Panc1 (cell line): ENCODE measurements at regions not wholly inside any gene's neighbourhood (a gene's known extent, or its start where the extent isn't known, plus 50 kb on each side); places are given as distances from the start of the nearest gene placed in this dataset.

Source experiments
- ATAC-seq: fragments of 200-7000 bp; cut with Tn5 transposase; 2 replicates; pipeline ENCODE4 v1.9.1; 2020; ENCODE audit warnings: mild to moderate bottlenecking, moderate library complexity
- BruUV-seq: library from RNA; stranded (reverse); fragments of 400-500 nt; replicated peaks from 2 replicates; lab custom pipeline; 2021; lab: Mats Ljungman, UMichigan
- CTCF ChIA-PET: fragments of 300-600 bp; sonication (Branson Sonifier 250); formaldehyde crosslinking; loops from one replicate; lab custom pipeline; 2022; ENCODE audit warnings: antibody characterized with exemption; lab: Charles Lee
- POLR2A ChIA-PET: fragments of 300-600 bp; sonication (Branson Sonifier 250); formaldehyde crosslinking; loops from one replicate; lab custom pipeline; 2022; ENCODE audit warnings: antibody characterized with exemption; lab: Charles Lee
- DNase-seq: peaks from one replicate; pipeline ENCODE4 v3.0.0-alpha.2; 2010; ENCODE audit warnings: low read depth, low spot score
- H3K27ac ChIP-seq: 2 replicates; pipeline ENCODE4 v1.5.1; 2011; ENCODE audit warnings: mild to moderate bottlenecking, low read length, inconsistent platforms
- H3K27me3 ChIP-seq: fragments of 200-500 bp; sonication (Bioruptor generic); 2 replicates; pipeline ENCODE4 v1.6.0; 2014; ENCODE audit warnings: low read length, inconsistent platforms; ENCODE audit not compliant: control insufficient read depth, insufficient read depth
- H3K36me3 ChIP-seq: fragments of 200-500 bp; sonication (Bioruptor generic); 2 replicates; pipeline ENCODE4 v1.5.1; 2014; ENCODE audit warnings: inconsistent platforms, mild to moderate bottlenecking, low read length, moderate library complexity; ENCODE audit not compliant: control insufficient read depth, insufficient read depth
- H3K4me1 ChIP-seq: 2 replicates; pipeline ENCODE4 v1.5.1; 2011; ENCODE audit warnings: inconsistent platforms, mild to moderate bottlenecking, low read length, moderate library complexity; ENCODE audit not compliant: control insufficient read depth, insufficient read depth
- H3K4me3 ChIP-seq, 2 experiments: 2 replicates each; pipeline ENCODE4 v1.5.1; 2011 to 2012; ENCODE audit warnings: low read depth in 2 of 2, low read length in 2 of 2, mild to moderate bottlenecking in 2 of 2, inconsistent platforms in 1 of 2, moderate library complexity in 1 of 2
- H3K9me3 ChIP-seq: fragments of 200-500 bp; sonication (Bioruptor generic); 2 replicates; pipeline ENCODE4 v1.5.1; 2014; ENCODE audit warnings: low read depth, mild to moderate bottlenecking, inconsistent platforms, low read length, moderate library complexity; ENCODE audit not compliant: control insufficient read depth, insufficient read depth
- POLR2AphosphoS5 ChIP-seq: IDR thresholded peaks from 2 replicates; pipeline ENCODE4 v1.6.1; 2012; ENCODE audit warnings: mild to moderate bottlenecking, low read depth, low read length, moderate library complexity
- SIN3A ChIP-seq: IDR thresholded peaks from 2 replicates; pipeline ENCODE4 v1.6.1; 2012; ENCODE audit warnings: low read depth, mild to moderate bottlenecking, low read length, moderate library complexity, borderline replicate concordance; ENCODE audit not compliant: insufficient read depth
- TCF7L2 ChIP-seq: IDR thresholded peaks from 2 replicates; pipeline ENCODE4 v1.6.1; 2011; ENCODE audit warnings: mild to moderate bottlenecking, low read depth, low read length, inconsistent platforms
- in situ Hi-C: cut with HindIII; loops from 2 replicates; pipeline ENCODE4 v1.10.0; 2016; ENCODE audit warnings: low sequenced_read_pairs, low pct_unique_long_range_greater_than_20kb
- intact Hi-C: fragments of 100-400 bp; cut with micrococcal nuclease; formaldehyde crosslinking; loops from one replicate; pipeline ENCODE4 v1.10.0; 2022; ENCODE audit not compliant: unreplicated experiment
- TF ChIP-seq, protein P1 (sequence below), 2 experiments: IDR thresholded peaks; 2 replicates each; pipeline ENCODE4 v1.6.1; 2011 to 2012; ENCODE audit warnings: low read depth in 2 of 2, control low read depth in 1 of 2, low read length in 1 of 2, mild to moderate bottlenecking in 1 of 2, moderate library complexity in 1 of 2; ENCODE audit not compliant: insufficient read depth in 1 of 2
- TF ChIP-seq, protein P2 (sequence below): fragments of 450-650 bp; IDR thresholded peaks from 2 replicates; pipeline ENCODE4 v1.5.1; 2017; ENCODE audit warnings: mild to moderate bottlenecking

DNA sequence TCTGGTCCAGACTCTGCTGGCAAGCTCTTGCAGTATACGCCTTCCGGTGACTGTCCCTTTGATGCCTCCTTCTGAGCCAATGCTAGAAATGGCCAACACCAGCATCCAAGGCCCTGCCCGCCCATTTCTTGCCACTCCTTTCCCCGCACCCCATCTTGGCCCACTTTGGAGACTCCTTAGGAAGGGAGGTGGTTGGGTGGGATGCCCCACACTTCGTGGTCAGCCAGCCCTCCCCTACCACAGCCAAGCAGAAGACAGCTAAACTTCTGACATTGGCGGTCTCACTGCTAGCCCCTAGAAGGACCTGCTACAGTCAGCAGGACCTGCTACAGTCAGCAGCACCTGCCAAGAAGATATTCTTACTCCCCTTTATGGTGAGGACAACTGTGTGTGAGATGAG lies 73.5 kb upstream of the CLDN14 start:
- Histone ChIP-seq H3K9me3 (no peaks in the 10 kb centered on the region), H3K36me3 (no peaks in the 10 kb centered on the region), H3K27ac (no peak overlapping the region), H3K4me3 (no peak overlapping the region), H3K27me3 (0 out of 2 replicates have a peak, but pooled peaks cover 2% of the 10 kb centered on the region), H3K4me1 (no peaks in the 10 kb centered on the region)
- TF ChIP-seq TCF7L2 (no peak), SIN3A (no peak), POLR2AphosphoS5 (no peak)
- TF ChIP-seq, protein P1, sequence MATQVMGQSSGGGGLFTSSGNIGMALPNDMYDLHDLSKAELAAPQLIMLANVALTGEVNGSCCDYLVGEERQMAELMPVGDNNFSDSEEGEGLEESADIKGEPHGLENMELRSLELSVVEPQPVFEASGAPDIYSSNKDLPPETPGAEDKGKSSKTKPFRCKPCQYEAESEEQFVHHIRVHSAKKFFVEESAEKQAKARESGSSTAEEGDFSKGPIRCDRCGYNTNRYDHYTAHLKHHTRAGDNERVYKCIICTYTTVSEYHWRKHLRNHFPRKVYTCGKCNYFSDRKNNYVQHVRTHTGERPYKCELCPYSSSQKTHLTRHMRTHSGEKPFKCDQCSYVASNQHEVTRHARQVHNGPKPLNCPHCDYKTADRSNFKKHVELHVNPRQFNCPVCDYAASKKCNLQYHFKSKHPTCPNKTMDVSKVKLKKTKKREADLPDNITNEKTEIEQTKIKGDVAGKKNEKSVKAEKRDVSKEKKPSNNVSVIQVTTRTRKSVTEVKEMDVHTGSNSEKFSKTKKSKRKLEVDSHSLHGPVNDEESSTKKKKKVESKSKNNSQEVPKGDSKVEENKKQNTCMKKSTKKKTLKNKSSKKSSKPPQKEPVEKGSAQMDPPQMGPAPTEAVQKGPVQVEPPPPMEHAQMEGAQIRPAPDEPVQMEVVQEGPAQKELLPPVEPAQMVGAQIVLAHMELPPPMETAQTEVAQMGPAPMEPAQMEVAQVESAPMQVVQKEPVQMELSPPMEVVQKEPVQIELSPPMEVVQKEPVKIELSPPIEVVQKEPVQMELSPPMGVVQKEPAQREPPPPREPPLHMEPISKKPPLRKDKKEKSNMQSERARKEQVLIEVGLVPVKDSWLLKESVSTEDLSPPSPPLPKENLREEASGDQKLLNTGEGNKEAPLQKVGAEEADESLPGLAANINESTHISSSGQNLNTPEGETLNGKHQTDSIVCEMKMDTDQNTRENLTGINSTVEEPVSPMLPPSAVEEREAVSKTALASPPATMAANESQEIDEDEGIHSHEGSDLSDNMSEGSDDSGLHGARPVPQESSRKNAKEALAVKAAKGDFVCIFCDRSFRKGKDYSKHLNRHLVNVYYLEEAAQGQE (IDR thresholded peaks at IDR 0.05; ENCODE audit: insufficient read depth in 1 of 2, low read depth in 2 of 2, low read length in 1 of 2): no peak
- TF ChIP-seq, protein P2, sequence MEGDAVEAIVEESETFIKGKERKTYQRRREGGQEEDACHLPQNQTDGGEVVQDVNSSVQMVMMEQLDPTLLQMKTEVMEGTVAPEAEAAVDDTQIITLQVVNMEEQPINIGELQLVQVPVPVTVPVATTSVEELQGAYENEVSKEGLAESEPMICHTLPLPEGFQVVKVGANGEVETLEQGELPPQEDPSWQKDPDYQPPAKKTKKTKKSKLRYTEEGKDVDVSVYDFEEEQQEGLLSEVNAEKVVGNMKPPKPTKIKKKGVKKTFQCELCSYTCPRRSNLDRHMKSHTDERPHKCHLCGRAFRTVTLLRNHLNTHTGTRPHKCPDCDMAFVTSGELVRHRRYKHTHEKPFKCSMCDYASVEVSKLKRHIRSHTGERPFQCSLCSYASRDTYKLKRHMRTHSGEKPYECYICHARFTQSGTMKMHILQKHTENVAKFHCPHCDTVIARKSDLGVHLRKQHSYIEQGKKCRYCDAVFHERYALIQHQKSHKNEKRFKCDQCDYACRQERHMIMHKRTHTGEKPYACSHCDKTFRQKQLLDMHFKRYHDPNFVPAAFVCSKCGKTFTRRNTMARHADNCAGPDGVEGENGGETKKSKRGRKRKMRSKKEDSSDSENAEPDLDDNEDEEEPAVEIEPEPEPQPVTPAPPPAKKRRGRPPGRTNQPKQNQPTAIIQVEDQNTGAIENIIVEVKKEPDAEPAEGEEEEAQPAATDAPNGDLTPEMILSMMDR: no peak
- no TSS peak for BruUV-seq
- ChIA-PET POLR2A (no interaction called here), CTCF (no interaction called here)
- no peak for ATAC-seq
- DNase-seq: no peak
- intact Hi-C loops (no loop called here), in situ Hi-C loops (no loop called here)

DNA sequence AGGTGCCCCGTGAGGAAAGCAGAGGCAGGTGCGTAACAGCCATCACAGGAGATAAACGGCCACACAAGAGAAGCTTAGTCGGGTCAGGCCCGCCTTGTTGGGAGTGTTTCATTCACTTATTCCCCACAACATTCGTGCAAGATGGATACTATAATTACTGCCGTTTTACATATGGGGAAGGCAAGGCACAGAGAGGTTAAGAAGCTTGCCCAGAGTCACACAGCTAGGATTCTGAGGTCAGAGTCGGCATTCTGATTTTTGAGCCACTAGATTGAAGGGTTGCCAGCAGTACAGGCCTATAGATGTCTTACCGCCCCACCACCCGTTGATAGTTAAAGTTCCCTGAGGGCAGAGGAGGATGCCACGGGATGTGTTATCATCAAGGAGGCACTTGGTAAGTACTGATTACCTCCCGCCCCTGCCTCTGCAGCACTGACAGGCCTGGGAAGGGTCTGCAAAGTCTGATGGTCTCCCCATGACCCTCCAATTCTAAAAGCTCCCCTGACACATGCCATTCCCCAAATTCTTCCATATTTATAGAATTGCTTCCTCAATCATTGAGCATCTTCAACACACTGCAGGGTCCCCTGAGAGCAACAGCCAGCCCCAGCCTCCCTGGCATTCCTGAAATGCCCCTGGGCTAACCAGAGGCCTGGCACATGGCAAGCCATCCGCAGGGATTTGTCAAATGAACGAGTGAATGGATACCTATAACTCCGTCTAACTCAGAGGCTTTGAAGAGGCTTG lies 74.7 kb upstream of the CLDN14 start:
- H3K27ac ChIP-seq: no peak overlapping the region
- H3K27me3 ChIP-seq: 0 out of 2 replicates have a peak, but pooled peaks cover 2% of the 10 kb centered on the region
- H3K4me3 ChIP-seq: no peak overlapping the region
- no peaks in the 10 kb centered on the region for H3K4me1 ChIP-seq
- in situ Hi-C loops (no loop called here), intact Hi-C loops (no loop called here)
- ChIA-PET POLR2A (no interaction called here), CTCF (no interaction called here)
- BruUV-seq: no TSS peak
- H3K9me3 ChIP-seq: no peaks in the 10 kb centered on the region
- DNase-seq: no peak
- no peak for ATAC-seq
- no peaks in the 10 kb centered on the region for H3K36me3 ChIP-seq
- TF ChIP-seq SIN3A (no peak), TCF7L2 (no peak), POLR2AphosphoS5 (no peak)
- TF ChIP-seq, protein P2: no peak
- TF ChIP-seq, protein P1 (IDR thresholded peaks at IDR 0.05; ENCODE audit: insufficient read depth in 1 of 2, low read depth in 2 of 2, low read length in 1 of 2): no peak
